IPS-NIHi7 (cell line): ENCODE measurements at regions not wholly inside any gene's neighbourhood (a gene's known extent, or its start where the extent isn't known, plus 50 kb on each side); places are given as distances from the start of the nearest gene placed in this dataset.
"Not testable (repeated sequence)": the region's sequence is repeated elsewhere in the genome, so short reads cannot be mapped to it uniquely, and the experiment has no call there.

Experiments used
- DNase-seq: peaks from one replicate; pipeline ENCODE4 v3.0.0; 2012; ENCODE audit warnings: mixed read lengths; ENCODE audit errors: extremely low spot score

GRCh38 chr12:5165296-5165970, 121.8 kb downstream of the KCNA5 start:
- DNase-seq = no peak

- DNase-seq = no peak
These were observed 123.3 kb downstream of the KCNA5 start for GRCh38 chr12:5166976-5167375.

GRCh38 chr12:5168148-5168547, 124.5 kb downstream of the KCNA5 start:
- DNase-seq = no peak

GRCh38 chr12:5170844-5171243, 127.2 kb downstream of the KCNA5 start:
- DNase-seq = no peak

- DNase-seq = peak; percentile 71
These were observed 128.0 kb downstream of the KCNA5 start for GRCh38 chr12:5171701-5172100.

GRCh38 chr12:5172886-5173285, 129.2 kb downstream of the KCNA5 start:
- DNase-seq = no peak

- DNase-seq = no peak
These were observed 129.9 kb downstream of the KCNA5 start for GRCh38 chr12:5173511-5174011.

- not testable (repeated sequence) for DNase-seq
These were observed 131.7 kb downstream of the KCNA5 start for GRCh38 chr12:5175415-5175814.

GRCh38 chr12:5176036-5176435, 132.4 kb downstream of the KCNA5 start:
- no peak for DNase-seq

- DNase-seq = no peak
These were observed 133.4 kb downstream of the KCNA5 start for GRCh38 chr12:5177096-5177495.

- DNase-seq = no peak
These were observed 134.1 kb downstream of the KCNA5 start for GRCh38 chr12:5177731-5178130.

GRCh38 chr12:5178571-5178970, 134.9 kb downstream of the KCNA5 start:
- no peak for DNase-seq

GRCh38 chr12:5180496-5180895, 136.8 kb downstream of the KCNA5 start:
- no peak for DNase-seq

GRCh38 chr12:5184186-5184585, 140.5 kb downstream of the KCNA5 start:
- peak; percentile 23 for DNase-seq

- DNase-seq = no peak
These were observed 141.9 kb downstream of the KCNA5 start for GRCh38 chr12:5185435-5186069.

GRCh38 chr12:5186715-5187114, 143.0 kb downstream of the KCNA5 start:
- no peak for DNase-seq

- DNase-seq = no peak
These were observed 143.5 kb downstream of the KCNA5 start for GRCh38 chr12:5187136-5187535.

- no peak for DNase-seq
These were observed 144.8 kb downstream of the KCNA5 start for GRCh38 chr12:5188472-5188871.

GRCh38 chr12:5189173-5189572, 145.5 kb downstream of the KCNA5 start:
- DNase-seq = no peak

- no peak for DNase-seq
These were observed 148.3 kb downstream of the KCNA5 start for GRCh38 chr12:5191803-5192538.

GRCh38 chr12:5192726-5193125, 149.0 kb downstream of the KCNA5 start:
- no peak for DNase-seq

- no peak for DNase-seq
These were observed 150.6 kb downstream of the KCNA5 start for GRCh38 chr12:5194306-5194705.

GRCh38 chr12:5195244-5195643, 151.6 kb downstream of the KCNA5 start:
- no peak for DNase-seq
